GM12873 (cell line): ENCODE measurements at regions not wholly inside any gene's neighbourhood (a gene's known extent, or its start where the extent isn't known, plus 50 kb on each side); places are given as distances from the start of the nearest gene placed in this dataset.

ENCODE experiments used
- TF ChIP-seq, protein P1 (sequence below): IDR thresholded peaks from 2 replicates; pipeline ENCODE4 v1.5.1; 2012; ENCODE audit warnings: low read depth, mild to moderate bottlenecking, moderate library complexity, low read length, control low read depth; ENCODE audit not compliant: insufficient read depth; ENCODE audit errors: missing control alignments

DNA sequence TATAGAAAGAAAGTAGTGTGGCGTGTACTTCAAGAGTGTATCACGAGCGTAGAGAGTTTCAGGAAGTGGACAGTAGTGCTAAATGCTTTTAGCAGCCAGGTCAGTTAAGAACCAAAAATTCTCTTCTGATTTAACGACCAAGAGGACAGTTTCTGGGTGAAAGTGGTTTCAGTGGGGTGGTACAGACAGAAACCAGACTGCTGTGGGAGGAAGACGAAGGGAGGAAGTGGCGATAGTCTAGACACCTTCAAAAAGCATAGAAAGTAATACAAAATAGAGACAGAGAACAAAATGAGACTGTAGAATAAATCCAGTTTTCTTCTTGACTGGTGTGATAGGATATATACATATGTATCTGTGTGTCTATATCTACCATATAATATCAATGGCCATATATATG lies 93.5 kb downstream of the MBL2 start:
- TF ChIP-seq, protein P1, sequence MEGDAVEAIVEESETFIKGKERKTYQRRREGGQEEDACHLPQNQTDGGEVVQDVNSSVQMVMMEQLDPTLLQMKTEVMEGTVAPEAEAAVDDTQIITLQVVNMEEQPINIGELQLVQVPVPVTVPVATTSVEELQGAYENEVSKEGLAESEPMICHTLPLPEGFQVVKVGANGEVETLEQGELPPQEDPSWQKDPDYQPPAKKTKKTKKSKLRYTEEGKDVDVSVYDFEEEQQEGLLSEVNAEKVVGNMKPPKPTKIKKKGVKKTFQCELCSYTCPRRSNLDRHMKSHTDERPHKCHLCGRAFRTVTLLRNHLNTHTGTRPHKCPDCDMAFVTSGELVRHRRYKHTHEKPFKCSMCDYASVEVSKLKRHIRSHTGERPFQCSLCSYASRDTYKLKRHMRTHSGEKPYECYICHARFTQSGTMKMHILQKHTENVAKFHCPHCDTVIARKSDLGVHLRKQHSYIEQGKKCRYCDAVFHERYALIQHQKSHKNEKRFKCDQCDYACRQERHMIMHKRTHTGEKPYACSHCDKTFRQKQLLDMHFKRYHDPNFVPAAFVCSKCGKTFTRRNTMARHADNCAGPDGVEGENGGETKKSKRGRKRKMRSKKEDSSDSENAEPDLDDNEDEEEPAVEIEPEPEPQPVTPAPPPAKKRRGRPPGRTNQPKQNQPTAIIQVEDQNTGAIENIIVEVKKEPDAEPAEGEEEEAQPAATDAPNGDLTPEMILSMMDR, result no peak

DNA sequence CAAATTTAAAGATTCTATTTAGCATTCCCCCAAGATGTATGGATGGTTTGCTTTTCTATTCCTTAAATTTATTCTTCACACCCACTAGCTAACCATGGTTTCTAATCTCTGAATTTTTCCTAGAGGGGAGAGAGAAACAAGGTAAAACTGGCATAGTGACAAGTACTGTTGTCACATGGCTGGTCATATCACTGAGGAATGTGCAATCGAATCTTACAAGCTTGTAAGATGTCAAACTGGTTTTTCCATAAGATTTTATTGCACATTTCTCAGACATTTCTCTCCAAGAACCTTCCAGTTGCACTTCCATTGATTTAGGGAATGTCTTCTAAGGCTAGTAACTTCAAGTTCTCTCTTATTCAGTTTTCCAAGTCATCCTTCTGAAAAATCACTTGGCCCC lies 89.8 kb downstream of the MBL2 start:
- TF ChIP-seq, protein P1, result no peak

DNA sequence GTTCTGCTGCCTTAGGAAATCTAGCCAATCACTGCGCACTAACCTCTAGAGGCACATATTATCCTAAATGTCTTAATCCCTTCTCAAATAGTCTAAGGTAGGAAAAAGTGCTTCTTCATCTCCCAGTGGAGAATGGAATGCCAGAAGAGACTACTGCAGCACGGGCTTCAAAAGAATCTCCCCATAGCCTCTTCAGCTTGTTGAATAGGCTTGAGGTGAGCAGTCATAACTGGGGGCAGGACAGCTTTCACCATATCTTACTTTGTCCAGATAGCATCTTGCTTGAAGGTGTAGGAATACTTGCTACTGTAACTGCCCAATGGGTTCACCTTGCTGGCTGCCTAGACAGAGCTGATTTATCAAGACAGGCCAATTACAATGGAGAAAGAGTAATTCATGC lies 88.8 kb downstream of the MBL2 start:
- TF ChIP-seq, protein P1, result no peak

DNA sequence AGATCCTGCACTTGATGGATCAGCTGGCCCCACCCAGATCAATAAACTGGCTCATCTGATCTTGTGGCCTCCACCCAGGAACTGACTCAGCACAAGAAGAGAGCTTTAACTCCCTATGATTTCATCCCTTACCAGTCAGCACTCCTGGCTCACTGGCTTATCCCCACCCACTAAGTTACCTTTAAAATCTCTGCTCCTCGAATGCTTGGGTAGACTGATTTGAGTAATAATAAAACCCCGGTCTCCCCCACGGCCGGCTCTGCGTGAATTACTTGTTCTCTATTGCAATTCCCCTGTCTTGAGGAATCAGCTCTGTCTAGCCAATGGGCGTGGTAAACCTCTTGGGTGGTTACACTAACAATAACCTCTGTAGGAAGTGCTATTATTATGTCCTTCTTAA lies 83.7 kb downstream of the MBL2 start:
- TF ChIP-seq, protein P1, result no peak

DNA sequence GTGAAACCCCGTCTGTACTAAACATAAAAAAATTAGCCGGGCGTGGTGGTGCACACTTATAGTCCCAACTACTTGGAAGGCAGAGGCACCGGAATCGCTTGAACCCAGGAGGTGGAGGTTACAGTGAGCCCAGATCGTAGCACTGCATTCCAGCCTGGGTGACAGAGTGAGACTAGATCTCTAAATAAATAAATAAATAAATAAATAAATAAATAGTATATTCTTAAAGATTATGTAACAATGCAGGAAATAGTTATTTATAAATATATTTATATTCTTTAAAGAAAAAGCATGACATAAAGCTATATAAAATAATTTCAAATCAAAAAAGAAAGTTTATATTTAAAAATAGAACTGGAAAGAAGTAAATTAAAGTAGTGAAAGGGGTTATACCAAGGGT lies 76.4 kb downstream of the MBL2 start:
- TF ChIP-seq, protein P1, result no peak

DNA sequence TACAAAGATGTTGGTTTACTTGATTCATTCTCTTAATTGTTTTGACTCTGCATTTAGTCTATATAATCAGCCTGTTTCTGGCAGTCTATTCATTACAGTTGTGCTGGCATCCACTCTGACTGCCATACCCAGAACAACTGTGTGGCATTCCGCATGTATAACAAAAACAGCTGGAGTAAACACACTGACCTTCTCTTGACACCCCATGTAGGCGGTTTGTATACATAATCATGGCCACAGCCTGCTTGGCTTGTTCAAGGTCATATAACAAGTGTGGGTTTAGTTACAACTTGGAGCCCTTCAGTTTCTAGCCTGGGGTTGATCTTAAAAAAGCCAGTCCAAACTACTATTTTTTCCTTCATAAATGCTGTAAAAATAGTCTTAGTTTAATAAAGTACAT lies 70.9 kb downstream of the MBL2 start:
- TF ChIP-seq, protein P1, result no peak

DNA sequence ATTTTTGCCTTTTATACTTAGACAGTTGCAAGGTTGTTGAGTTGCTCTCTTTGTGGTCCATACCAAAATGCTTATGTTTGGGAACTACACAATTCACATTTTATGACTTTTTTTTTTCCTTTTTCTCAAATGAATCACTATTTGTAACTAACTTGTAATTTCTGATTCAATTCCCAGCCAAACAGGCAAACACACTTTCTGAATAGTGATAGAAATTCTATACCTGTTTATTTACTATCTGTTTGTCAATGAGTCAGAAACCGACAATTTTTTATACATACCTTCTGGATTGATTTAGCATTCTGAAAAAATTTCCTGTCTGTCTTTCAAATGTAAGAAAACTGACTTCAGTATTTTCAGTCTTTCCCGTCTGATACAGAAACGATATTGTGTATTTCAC lies 69.1 kb downstream of the MBL2 start:
- TF ChIP-seq, protein P1, result no peak
